HepG2 (cell line): ENCODE measurements at regions not wholly inside any gene's neighbourhood (a gene's known extent, or its start where the extent isn't known, plus 50 kb on each side); places are given as distances from the start of the nearest gene placed in this dataset.

Experiments
- ATAC-seq: fragments of 200-7000 bp; cut with Tn5 transposase; 3 replicates; pipeline ENCODE4 v1.9.1; 2020; ENCODE audit warnings: mild to moderate bottlenecking, moderate library complexity
- BruUV-seq: library from RNA; stranded (reverse); fragments of 400-500 nt; replicated peaks from 2 replicates; lab custom pipeline; 2021; lab: Mats Ljungman, UMichigan
- CTCF ChIA-PET: fragments of 300-600 bp; formaldehyde crosslinking; extraction: SDS; loops from one replicate; lab custom pipeline; 2021; ENCODE audit warnings: low total read pairs, inconsistent platforms, low intra/inter-chr PET ratio; lab: Yijun Ruan, JAX
- POLR2A ChIA-PET: fragments of 350-600 bp; sonication (Branson Sonifier 250); formaldehyde crosslinking; loops from one replicate; lab custom pipeline; 2020; ENCODE audit warnings: antibody characterized with exemption, inconsistent platforms; lab: Yijun Ruan, JAX
- DNase-seq: peaks from one replicate; pipeline ENCODE4 v3.0.0-alpha.2; 2015; ENCODE audit warnings: low spot score
- FAIRE-seq: peaks from 3 replicates; lab custom pipeline; 2011; peaks lifted over from hg19 to GRCh38; lab: Jason Lieb, UNC
- H2AFZ ChIP-seq: one replicate; pipeline ENCODE4 v1.6.1; 2011; ENCODE audit warnings: low read length, inconsistent platforms
- H3K27ac ChIP-seq: fragments of 300-600 bp; 3 replicates; pipeline ENCODE4 v1.8.0; 2011; ENCODE audit warnings: mixed run types, mild to moderate bottlenecking, mixed read lengths, low read length, inconsistent platforms; ENCODE audit not compliant: insufficient read depth; ENCODE audit errors: extremely low read length
- H3K27me3 ChIP-seq, 2 experiments: fragments of 200-600 bp in 1 of 2; 2 replicates in 1 of 2; 3 replicates in 1 of 2; pipeline versions ENCODE4 v1.6.0 to v1.8.0; 2011; ENCODE audit warnings: low read length in 2 of 2, mild to moderate bottlenecking in 2 of 2, moderate library complexity in 2 of 2, inconsistent platforms in 1 of 2; ENCODE audit not compliant: insufficient read depth in 2 of 2, control insufficient read depth in 1 of 2
- H3K36me3 ChIP-seq, 2 experiments: fragments of 200-600 bp in 1 of 2; replicated peaks in 1 of 2; 2 replicates in 1 of 2; 3 replicates in 1 of 2; pipeline versions ENCODE4 v1.5.1 to v1.8.0; 2011; ENCODE audit warnings: low read length in 2 of 2, inconsistent platforms in 1 of 2; ENCODE audit not compliant: insufficient read depth in 2 of 2, control insufficient read depth in 1 of 2
- H3K4me1 ChIP-seq: 2 replicates; pipeline ENCODE4 v1.5.1; 2012; ENCODE audit warnings: low read length, inconsistent platforms; ENCODE audit not compliant: insufficient read depth
- H3K4me2 ChIP-seq: 2 replicates; pipeline ENCODE4 v1.6.0; 2011; ENCODE audit warnings: low read depth, low read length, inconsistent platforms
- H3K4me3 ChIP-seq, 3 experiments: fragments of 200-600 bp in 1 of 3; sonication (generic), shearing (Covaris generic) in 1 of 3; replicated peaks in 1 of 3; 2 replicates each; pipeline ENCODE4 v1.5.1; 2011 to 2016; ENCODE audit warnings: low read length in 3 of 3, inconsistent platforms in 2 of 3, low read depth in 2 of 3, mild to moderate bottlenecking in 2 of 3, control low read depth in 1 of 3, mixed read lengths in 1 of 3; ENCODE audit not compliant: insufficient read depth in 1 of 3
- H3K79me2 ChIP-seq: one replicate; pipeline ENCODE4 v1.6.1; 2011; ENCODE audit warnings: low read length, inconsistent platforms; ENCODE audit not compliant: insufficient read depth
- H3K9ac ChIP-seq: 2 replicates; pipeline ENCODE4 v1.6.0; 2011; ENCODE audit warnings: mild to moderate bottlenecking, low read depth, low read length, inconsistent platforms; ENCODE audit not compliant: insufficient read depth
- H3K9me3 ChIP-seq: 2 replicates; pipeline ENCODE4 v1.5.1; 2012; ENCODE audit warnings: mild to moderate bottlenecking, low read length
- H4K20me1 ChIP-seq: 2 replicates; pipeline ENCODE4 v1.6.0; 2011; ENCODE audit warnings: inconsistent platforms, mild to moderate bottlenecking, low read length, moderate library complexity; ENCODE audit not compliant: insufficient read depth
- DMAP1 ChIP-seq: IDR thresholded peaks from 2 replicates; pipeline ENCODE4 v1.6.1; 2016
- FOXO1 ChIP-seq: sonication (generic); formaldehyde crosslinking; IDR thresholded peaks from 2 replicates; pipeline ENCODE4 v1.4.0; 2020; ENCODE audit warnings: missing genetic modification reagents
- GPBP1L1 ChIP-seq: sonication (generic); formaldehyde crosslinking; IDR thresholded peaks from 2 replicates; pipeline ENCODE4 v1.5.0; 2020; ENCODE audit warnings: mild to moderate bottlenecking, missing genetic modification reagents
- MED8 ChIP-seq: sonication (generic); formaldehyde crosslinking; IDR thresholded peaks from 2 replicates; pipeline ENCODE4 v1.8.1; 2023; ENCODE audit warnings: mild to moderate bottlenecking, missing genetic modification reagents; ENCODE audit not compliant: insufficient replicate concordance
- PHF8 ChIP-seq: sonication (generic); formaldehyde crosslinking; IDR thresholded peaks from 2 replicates; pipeline ENCODE4 v1.5.0; 2020; ENCODE audit warnings: missing genetic modification reagents
- REL ChIP-seq: sonication (generic); formaldehyde crosslinking; conservative IDR thresholded peaks from 2 replicates; pipeline ENCODE4 v1.8.0; 2022; ENCODE audit warnings: mild to moderate bottlenecking, missing genetic modification reagents, moderate library complexity
- RFXAP ChIP-seq: sonication (generic); formaldehyde crosslinking; IDR thresholded peaks from 2 replicates; pipeline ENCODE4 v1.4.0; 2020; ENCODE audit warnings: missing genetic modification reagents, borderline replicate concordance
- TCF12 ChIP-seq, 2 experiments: fragments of 450-650 bp in 1 of 2; sonication (generic) in 1 of 2; formaldehyde crosslinking in 1 of 2; IDR thresholded peaks; 2 replicates each; pipeline versions ENCODE4 v1.6.1 to v1.8.0; 2017 to 2022; ENCODE audit warnings: antibody characterized with exemption in 1 of 2, mild to moderate bottlenecking in 1 of 2, missing genetic modification reagents in 1 of 2, moderate library complexity in 1 of 2
- ZNF138 ChIP-seq: sonication (generic); formaldehyde crosslinking; IDR thresholded peaks from 2 replicates; pipeline ENCODE4 v1.5.0; 2020; ENCODE audit warnings: mild to moderate bottlenecking, low read depth, missing genetic modification reagents
- ZNF282 ChIP-seq: fragments of 450-650 bp; IDR thresholded peaks from 2 replicates; pipeline ENCODE4 v1.6.1; 2018; ENCODE audit not compliant: partially characterized antibody
- ZNF503 ChIP-seq: sonication (generic); formaldehyde crosslinking; IDR thresholded peaks from 2 replicates; pipeline ENCODE4 v1.4.0; 2020; ENCODE audit warnings: missing genetic modification reagents
- WGBS: methylation state at CpG from one replicate; pipeline ENCODE4 v1.1.6; 2017; ENCODE audit warnings: low lambda C conversion rate; 5-methylcytosine and 5-hydroxymethylcytosine counted together
- in situ Hi-C: cut with HindIII; loops from 2 replicates; pipeline ENCODE4 v1.10.0; 2017; ENCODE audit warnings: low pct_unique_long_range_greater_than_20kb; ENCODE audit not compliant: extremely low pct_ligation_motif_present
- intact Hi-C: fragments of 100-400 bp; cut with micrococcal nuclease; formaldehyde crosslinking; loops from one replicate; pipeline ENCODE4 v1.10.0; 2022; ENCODE audit not compliant: unreplicated experiment

GRCh38 chr18:73917046-73917445 is 230.6 kb downstream of the FBXO15 start:
- no peak overlapping the region for H3K9ac ChIP-seq
- TF ChIP-seq MED8 (CRISPR knock-in tag) = no peak
- TF ChIP-seq FOXO1 (CRISPR knock-in tag) = no peak
- no peak for TF ChIP-seq ZNF503
- no peak for TF ChIP-seq REL (CRISPR knock-in tag)
- no peak for TF ChIP-seq TCF12 (IDR thresholded peaks at IDR 0.05)
- no peak for TF ChIP-seq TCF12 (CRISPR knock-in tag; IDR thresholded peaks at IDR 0.05)
- no peak for TF ChIP-seq PHF8 (CRISPR knock-in tag)
- TF ChIP-seq ZNF282 = no peak
- TF ChIP-seq GPBP1L1 (CRISPR knock-in tag) = no peak
- TF ChIP-seq ZNF138 (CRISPR knock-in tag) = no peak
- no peak for TF ChIP-seq RFXAP (CRISPR knock-in tag)
- TF ChIP-seq DMAP1 (CRISPR knock-in tag) = no peak

More at GRCh38 chr18:73917046-73917445, 230.6 kb downstream of the FBXO15 start:
- in situ Hi-C loops = no loop called here
- 0% methylated on average over 1 of the region's 1 CpG for WGBS
- Histone ChIP-seq H3K4me2 (no peak overlapping the region), H2AFZ (no peak overlapping the region), H4K20me1 (no peaks in the 10 kb centered on the region), H3K27me3 (no peaks in the 10 kb centered on the region; a peak in 1 of 5 replicates), H3K4me1 (no peaks in the 10 kb centered on the region), H3K4me3 (no peak overlapping the region), H3K36me3 (no peaks in the 10 kb centered on the region), H3K79me2 (no peaks in the 10 kb centered on the region), H3K27ac (no peak overlapping the region), H3K9me3 (no peaks in the 10 kb centered on the region)
- intact Hi-C loops = no loop called here
- CTCF ChIA-PET = no interaction called here
- ATAC-seq (no peak), DNase-seq (no peak), FAIRE-seq (no peak)
- POLR2A ChIA-PET = no interaction called here
- BruUV-seq = no TSS peak
